ENCODE measurements at regions not wholly inside any gene's neighbourhood (a gene's known extent, or its start where the extent isn't known, plus 50 kb on each side); places are given as distances from the start of the nearest gene placed in this dataset.

- TF ChIP-seq MYC (IDR thresholded peaks at IDR 0.05; ENCODE audit: low read depth, low read length) (no peak), POLR2A (IDR thresholded peaks at IDR 0.05; ENCODE audit: extremely low read depth, insufficient read length) (no peak), CTCF (IDR thresholded peaks at IDR 0.05; ENCODE audit: low read depth, low read length) (no peak)
- TF ChIP-seq, protein P1, sequence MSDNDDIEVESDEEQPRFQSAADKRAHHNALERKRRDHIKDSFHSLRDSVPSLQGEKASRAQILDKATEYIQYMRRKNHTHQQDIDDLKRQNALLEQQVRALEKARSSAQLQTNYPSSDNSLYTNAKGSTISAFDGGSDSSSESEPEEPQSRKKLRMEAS (IDR thresholded peaks at IDR 0.05; ENCODE audit: low read depth, low read length) = no peak
- DNase-seq (ENCODE audit: low read depth) = no peak
- H3K4me3 ChIP-seq (ENCODE audit: low read depth, low read length) = no peak overlapping the region
Observed at GRCh38 chr13:60286707-60287106, 110.3 kb upstream of the TDRD3 start.

GRCh38 chr13:60288569-60288968, 108.5 kb upstream of the TDRD3 start:
- TF ChIP-seq MYC (IDR thresholded peaks at IDR 0.05; ENCODE audit: low read depth, low read length) (no peak), CTCF (IDR thresholded peaks at IDR 0.05; ENCODE audit: low read depth, low read length) (no peak), POLR2A (IDR thresholded peaks at IDR 0.05; ENCODE audit: extremely low read depth, insufficient read length) (no peak)
- TF ChIP-seq, protein P1 (IDR thresholded peaks at IDR 0.05; ENCODE audit: low read depth, low read length) = no peak
- DNase-seq (ENCODE audit: low read depth) = no peak
- no peak overlapping the region for H3K4me3 ChIP-seq (ENCODE audit: low read depth, low read length)

DNA sequence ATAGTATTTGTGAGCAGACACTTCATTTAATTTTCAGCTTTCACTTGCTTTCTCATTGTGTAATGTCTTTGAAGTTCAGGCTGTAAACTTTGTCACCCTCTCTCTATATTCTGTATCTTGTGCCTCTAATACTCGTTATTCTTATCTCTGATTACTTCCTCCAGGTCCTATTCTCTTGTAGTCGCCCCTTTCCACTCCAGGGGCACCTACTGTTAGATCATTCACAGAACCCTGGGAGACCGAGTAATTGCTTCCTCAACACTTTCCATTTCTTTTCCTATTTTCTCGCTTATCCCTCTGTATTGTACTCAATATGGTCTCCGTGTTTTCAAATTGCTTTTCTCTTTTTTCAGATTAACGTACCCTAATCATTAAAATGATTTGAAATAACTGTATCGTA, 93.9 kb upstream of the TDRD3 start:
- H3K4me3 ChIP-seq (ENCODE audit: low read depth, low read length) = no peak overlapping the region
- DNase-seq (ENCODE audit: low read depth) = no peak
- TF ChIP-seq, protein P1 (IDR thresholded peaks at IDR 0.05; ENCODE audit: low read depth, low read length) = no peak
- TF ChIP-seq CTCF (IDR thresholded peaks at IDR 0.05; ENCODE audit: low read depth, low read length) (no peak), MYC (IDR thresholded peaks at IDR 0.05; ENCODE audit: low read depth, low read length) (no peak), POLR2A (IDR thresholded peaks at IDR 0.05; ENCODE audit: extremely low read depth, insufficient read length) (no peak)

DNA sequence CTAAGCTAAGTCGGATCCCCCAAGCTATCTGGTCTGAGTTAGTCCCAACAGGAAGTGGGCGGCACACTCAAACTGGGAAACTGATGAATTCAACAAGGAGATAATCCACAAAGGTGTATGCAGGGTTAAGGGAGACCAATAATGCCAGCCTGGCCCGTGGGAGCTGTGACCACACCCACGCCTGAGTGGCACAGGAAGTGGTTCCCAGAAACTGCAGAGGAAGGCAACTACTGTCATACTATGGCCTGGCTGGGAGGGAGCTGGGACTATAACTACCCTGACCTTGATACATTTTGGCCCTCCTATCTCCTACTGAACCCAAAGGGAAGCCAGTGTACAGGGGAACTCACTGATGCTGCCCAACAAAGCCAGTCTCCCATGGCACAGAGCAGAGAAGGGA, 85.5 kb upstream of the TDRD3 start:
- no peak overlapping the region for H3K4me3 ChIP-seq (ENCODE audit: low read depth, low read length)
- DNase-seq (ENCODE audit: low read depth) = no peak
- TF ChIP-seq MYC (IDR thresholded peaks at IDR 0.05; ENCODE audit: low read depth, low read length) (no peak), CTCF (IDR thresholded peaks at IDR 0.05; ENCODE audit: low read depth, low read length) (no peak), POLR2A (IDR thresholded peaks at IDR 0.05; ENCODE audit: extremely low read depth, insufficient read length) (no peak)
- TF ChIP-seq, protein P1 (IDR thresholded peaks at IDR 0.05; ENCODE audit: low read depth, low read length) = no peak

DNA sequence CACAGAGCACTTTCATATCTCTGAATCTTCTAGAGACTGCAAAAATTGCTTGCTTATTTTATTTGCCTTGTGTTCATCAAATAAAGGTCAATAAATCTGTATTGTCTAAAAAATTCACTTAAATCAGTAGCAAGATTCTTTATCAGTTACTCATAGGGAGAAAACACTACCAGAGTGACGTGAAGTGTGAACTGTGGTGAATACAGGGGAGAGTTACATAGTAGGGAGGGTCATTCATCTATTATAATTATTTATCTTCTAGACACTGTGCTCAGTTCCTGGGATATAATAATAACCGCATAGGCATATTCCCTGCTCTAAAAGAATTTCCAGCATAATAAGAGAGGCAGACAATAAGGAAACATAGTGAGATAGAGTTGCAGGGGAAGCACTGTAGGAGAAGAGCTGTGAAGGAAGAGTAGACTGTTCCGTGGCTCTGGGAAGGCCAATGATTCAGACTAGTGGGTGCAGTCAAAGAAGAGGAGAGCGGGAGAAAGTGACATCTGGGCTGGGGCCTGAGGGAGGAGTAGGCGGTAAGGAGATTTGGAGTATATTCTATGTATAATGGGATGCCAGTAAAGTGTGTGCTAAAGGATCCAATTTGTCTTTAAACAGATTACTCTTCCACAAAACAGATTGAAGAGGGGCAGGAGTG, 84.0 kb upstream of the TDRD3 start:
- no peak for DNase-seq (ENCODE audit: low read depth)
- no peak overlapping the region for H3K4me3 ChIP-seq (ENCODE audit: low read depth, low read length)
- TF ChIP-seq CTCF (IDR thresholded peaks at IDR 0.05; ENCODE audit: low read depth, low read length) (no peak), POLR2A (IDR thresholded peaks at IDR 0.05; ENCODE audit: extremely low read depth, insufficient read length) (no peak), MYC (IDR thresholded peaks at IDR 0.05; ENCODE audit: low read depth, low read length) (no peak)
- TF ChIP-seq, protein P1 (IDR thresholded peaks at IDR 0.05; ENCODE audit: low read depth, low read length) = no peak
